GM23338 (cell line): ENCODE measurements at regions not wholly inside any gene's neighbourhood (a gene's known extent, or its start where the extent isn't known, plus 50 kb on each side); places are given as distances from the start of the nearest gene placed in this dataset.

ENCODE experiments used
- ATAC-seq: fragments of 200-7000 bp; cut with Tn5 transposase; 3 replicates; pipeline ENCODE4 v1.9.1; 2020
- DNase-seq: peaks from one replicate; pipeline ENCODE4 v3.0.0-alpha.2; 2015; ENCODE audit warnings: low spot score
- H2AFZ ChIP-seq: fragments of 200-600 bp; sonication (generic); 2 replicates; pipeline ENCODE4 v1.8.0; 2016; ENCODE audit warnings: antibody characterized with exemption, mild to moderate bottlenecking, moderate library complexity
- H3F3A ChIP-seq: fragments of 200-600 bp; sonication (generic); replicated peaks from 2 replicates; pipeline ENCODE4 v1.8.0; 2017; ENCODE audit warnings: antibody characterized with exemption, mixed run types, low read depth
- H3K27ac ChIP-seq: fragments of 200-600 bp; sonication (generic); 2 replicates; pipeline ENCODE4 v1.6.1; 2016; ENCODE audit warnings: low read depth
- H3K27me3 ChIP-seq: fragments of 200-600 bp; sonication (generic); 2 replicates; pipeline ENCODE4 v1.8.0; 2016; ENCODE audit warnings: mild to moderate bottlenecking, mixed run types, moderate library complexity; ENCODE audit not compliant: insufficient read depth
- H3K36me3 ChIP-seq: fragments of 200-600 bp; sonication (generic); 2 replicates; pipeline ENCODE4 v1.8.0; 2016; ENCODE audit warnings: mild to moderate bottlenecking; ENCODE audit not compliant: insufficient read depth
- H3K4me1 ChIP-seq: fragments of 200-600 bp; sonication (generic); 2 replicates; pipeline ENCODE4 v1.8.0; 2016; ENCODE audit warnings: mild to moderate bottlenecking, moderate library complexity; ENCODE audit not compliant: insufficient read depth
- H3K4me2 ChIP-seq: fragments of 200-600 bp; sonication (generic); 2 replicates; pipeline ENCODE4 v1.7.1; 2017; ENCODE audit warnings: mixed run types
- H3K4me3 ChIP-seq: fragments of 200-600 bp; sonication (generic); 2 replicates; pipeline ENCODE4 v1.6.1; 2016; ENCODE audit warnings: mixed run types
- H3K79me2 ChIP-seq: fragments of 200-600 bp; sonication (generic); replicated peaks from 2 replicates; pipeline ENCODE4 v1.8.0; 2017; ENCODE audit warnings: mild to moderate bottlenecking; ENCODE audit not compliant: insufficient read depth
- H3K9me2 ChIP-seq: fragments of 200-600 bp; sonication (generic); 2 replicates; pipeline ENCODE4 v1.8.0; 2017; ENCODE audit not compliant: insufficient read depth
- H4K20me1 ChIP-seq: fragments of 200-600 bp; sonication (generic); replicated peaks from 2 replicates; pipeline ENCODE4 v1.8.0; 2017; ENCODE audit warnings: mild to moderate bottlenecking; ENCODE audit not compliant: insufficient read depth
- H3K27ac Mint-ChIP-seq: 2 replicates; pipeline ENCODE4 v1.8.0; 2020; ENCODE audit warnings: inconsistent platforms, mild to moderate bottlenecking, moderate library complexity, mixed read lengths
- H3K27me3 Mint-ChIP-seq: 3 replicates; pipeline ENCODE4 v1.8.0; 2022; ENCODE audit warnings: low read depth, mild to moderate bottlenecking, moderate library complexity, mixed read lengths, inconsistent platforms; ENCODE audit not compliant: insufficient read depth, poor library complexity
- H3K36me3 Mint-ChIP-seq: 3 replicates; pipeline ENCODE4 v1.8.0; 2021; ENCODE audit warnings: low read depth, mild to moderate bottlenecking, inconsistent platforms, moderate library complexity, mixed read lengths
- H3K4me1 Mint-ChIP-seq: 3 replicates; pipeline ENCODE4 v1.8.0; 2020; ENCODE audit warnings: mild to moderate bottlenecking, inconsistent platforms, mixed read lengths
- H3K4me3 Mint-ChIP-seq: 3 replicates; pipeline ENCODE4 v1.8.0; 2021; ENCODE audit warnings: moderate library complexity, mild to moderate bottlenecking, inconsistent platforms, mixed read lengths
- H3K9me3 Mint-ChIP-seq: 3 replicates; pipeline ENCODE4 v1.8.0; 2020; ENCODE audit warnings: moderate library complexity, mild to moderate bottlenecking, inconsistent platforms, mixed read lengths
- CREB1 ChIP-seq: fragments of 250-450 bp; sonication (Bioruptor Pico); IDR thresholded peaks from 2 replicates; pipeline ENCODE4 v1.5.0; 2020; ENCODE audit warnings: low read depth, mild to moderate bottlenecking, moderate library complexity
- EZH2phosphoT487 ChIP-seq: fragments of 200-600 bp; sonication (generic); IDR thresholded peaks from one replicate; pipeline ENCODE4 v1.8.1; 2018; ENCODE audit warnings: antibody characterized with exemption; ENCODE audit not compliant: unreplicated experiment
- JUNB ChIP-seq: IDR thresholded peaks from one replicate; pipeline ENCODE4 v1.6.1; 2016; ENCODE audit warnings: antibody characterized with exemption; ENCODE audit not compliant: unreplicated experiment
- STAT1 ChIP-seq: IDR thresholded peaks from one replicate; pipeline ENCODE4 v1.6.1; 2016; ENCODE audit warnings: antibody characterized with exemption; ENCODE audit not compliant: unreplicated experiment
- ZNF331 ChIP-seq: fragments of 250-450 bp; sonication (Bioruptor Pico); IDR thresholded peaks from 2 replicates; pipeline ENCODE4 v1.5.0; 2020; ENCODE audit warnings: low read depth, mild to moderate bottlenecking, moderate library complexity
- TF ChIP-seq, protein P1 (sequence below): IDR thresholded peaks from one replicate; pipeline ENCODE4 v1.6.1; 2018; ENCODE audit warnings: antibody characterized with exemption; ENCODE audit not compliant: unreplicated experiment
- TF ChIP-seq, protein P2 (sequence below): fragments of 250-450 bp; sonication (Bioruptor Pico); IDR thresholded peaks from 2 replicates; pipeline ENCODE4 v1.5.0; 2020; ENCODE audit warnings: mild to moderate bottlenecking, moderate library complexity

DNA sequence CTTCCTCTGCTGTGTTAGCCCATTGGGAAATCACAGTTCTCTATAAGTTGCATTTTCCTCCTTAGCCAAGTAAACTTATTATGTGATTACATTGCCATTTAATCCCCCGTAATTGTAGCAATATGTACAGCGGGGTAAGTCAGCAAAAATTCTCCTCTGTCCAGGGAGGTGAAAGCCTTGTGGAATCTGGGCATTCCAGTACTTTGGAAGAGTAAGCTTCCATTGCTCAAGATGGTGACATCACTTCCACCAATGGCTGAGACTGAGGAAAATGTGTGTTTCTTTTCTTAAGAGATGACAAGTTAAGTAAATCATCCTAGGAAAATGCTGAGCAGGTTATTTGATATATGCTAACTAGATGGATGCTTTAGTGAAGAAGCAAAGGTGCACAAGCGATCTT, 436.7 kb downstream of the CETN3 start:
- H3K36me3 ChIP-seq: no peaks in the 10 kb centered on the region
- no peaks in the 10 kb centered on the region for H3K9me3 Mint-ChIP-seq
- no peaks in the 10 kb centered on the region for H3K4me1 ChIP-seq
- H3F3A ChIP-seq: no peaks in the 10 kb centered on the region
- no peaks in the 10 kb centered on the region for H3K27me3 ChIP-seq
- no peaks in the 10 kb centered on the region for H3K36me3 Mint-ChIP-seq
- DNase-seq (no peak), ATAC-seq (no peak)
- no peaks in the 10 kb centered on the region for H3K9me2 ChIP-seq
- no peaks in the 10 kb centered on the region for H3K4me1 Mint-ChIP-seq
- peaks cover 2% of the 10 kb centered on the region for H3K27me3 Mint-ChIP-seq
- no peaks in the 10 kb centered on the region for H4K20me1 ChIP-seq
- H3K4me3 Mint-ChIP-seq: no peak overlapping the region
- H3K4me3 ChIP-seq: no peak overlapping the region
- TF ChIP-seq EZH2phosphoT487 (no peak), CREB1 (no peak), ZNF331 (CRISPR knock-in tag) (no peak), STAT1 (no peak), JUNB (no peak)
- TF ChIP-seq, protein P1, sequence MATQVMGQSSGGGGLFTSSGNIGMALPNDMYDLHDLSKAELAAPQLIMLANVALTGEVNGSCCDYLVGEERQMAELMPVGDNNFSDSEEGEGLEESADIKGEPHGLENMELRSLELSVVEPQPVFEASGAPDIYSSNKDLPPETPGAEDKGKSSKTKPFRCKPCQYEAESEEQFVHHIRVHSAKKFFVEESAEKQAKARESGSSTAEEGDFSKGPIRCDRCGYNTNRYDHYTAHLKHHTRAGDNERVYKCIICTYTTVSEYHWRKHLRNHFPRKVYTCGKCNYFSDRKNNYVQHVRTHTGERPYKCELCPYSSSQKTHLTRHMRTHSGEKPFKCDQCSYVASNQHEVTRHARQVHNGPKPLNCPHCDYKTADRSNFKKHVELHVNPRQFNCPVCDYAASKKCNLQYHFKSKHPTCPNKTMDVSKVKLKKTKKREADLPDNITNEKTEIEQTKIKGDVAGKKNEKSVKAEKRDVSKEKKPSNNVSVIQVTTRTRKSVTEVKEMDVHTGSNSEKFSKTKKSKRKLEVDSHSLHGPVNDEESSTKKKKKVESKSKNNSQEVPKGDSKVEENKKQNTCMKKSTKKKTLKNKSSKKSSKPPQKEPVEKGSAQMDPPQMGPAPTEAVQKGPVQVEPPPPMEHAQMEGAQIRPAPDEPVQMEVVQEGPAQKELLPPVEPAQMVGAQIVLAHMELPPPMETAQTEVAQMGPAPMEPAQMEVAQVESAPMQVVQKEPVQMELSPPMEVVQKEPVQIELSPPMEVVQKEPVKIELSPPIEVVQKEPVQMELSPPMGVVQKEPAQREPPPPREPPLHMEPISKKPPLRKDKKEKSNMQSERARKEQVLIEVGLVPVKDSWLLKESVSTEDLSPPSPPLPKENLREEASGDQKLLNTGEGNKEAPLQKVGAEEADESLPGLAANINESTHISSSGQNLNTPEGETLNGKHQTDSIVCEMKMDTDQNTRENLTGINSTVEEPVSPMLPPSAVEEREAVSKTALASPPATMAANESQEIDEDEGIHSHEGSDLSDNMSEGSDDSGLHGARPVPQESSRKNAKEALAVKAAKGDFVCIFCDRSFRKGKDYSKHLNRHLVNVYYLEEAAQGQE: no peak
- TF ChIP-seq, protein P2, sequence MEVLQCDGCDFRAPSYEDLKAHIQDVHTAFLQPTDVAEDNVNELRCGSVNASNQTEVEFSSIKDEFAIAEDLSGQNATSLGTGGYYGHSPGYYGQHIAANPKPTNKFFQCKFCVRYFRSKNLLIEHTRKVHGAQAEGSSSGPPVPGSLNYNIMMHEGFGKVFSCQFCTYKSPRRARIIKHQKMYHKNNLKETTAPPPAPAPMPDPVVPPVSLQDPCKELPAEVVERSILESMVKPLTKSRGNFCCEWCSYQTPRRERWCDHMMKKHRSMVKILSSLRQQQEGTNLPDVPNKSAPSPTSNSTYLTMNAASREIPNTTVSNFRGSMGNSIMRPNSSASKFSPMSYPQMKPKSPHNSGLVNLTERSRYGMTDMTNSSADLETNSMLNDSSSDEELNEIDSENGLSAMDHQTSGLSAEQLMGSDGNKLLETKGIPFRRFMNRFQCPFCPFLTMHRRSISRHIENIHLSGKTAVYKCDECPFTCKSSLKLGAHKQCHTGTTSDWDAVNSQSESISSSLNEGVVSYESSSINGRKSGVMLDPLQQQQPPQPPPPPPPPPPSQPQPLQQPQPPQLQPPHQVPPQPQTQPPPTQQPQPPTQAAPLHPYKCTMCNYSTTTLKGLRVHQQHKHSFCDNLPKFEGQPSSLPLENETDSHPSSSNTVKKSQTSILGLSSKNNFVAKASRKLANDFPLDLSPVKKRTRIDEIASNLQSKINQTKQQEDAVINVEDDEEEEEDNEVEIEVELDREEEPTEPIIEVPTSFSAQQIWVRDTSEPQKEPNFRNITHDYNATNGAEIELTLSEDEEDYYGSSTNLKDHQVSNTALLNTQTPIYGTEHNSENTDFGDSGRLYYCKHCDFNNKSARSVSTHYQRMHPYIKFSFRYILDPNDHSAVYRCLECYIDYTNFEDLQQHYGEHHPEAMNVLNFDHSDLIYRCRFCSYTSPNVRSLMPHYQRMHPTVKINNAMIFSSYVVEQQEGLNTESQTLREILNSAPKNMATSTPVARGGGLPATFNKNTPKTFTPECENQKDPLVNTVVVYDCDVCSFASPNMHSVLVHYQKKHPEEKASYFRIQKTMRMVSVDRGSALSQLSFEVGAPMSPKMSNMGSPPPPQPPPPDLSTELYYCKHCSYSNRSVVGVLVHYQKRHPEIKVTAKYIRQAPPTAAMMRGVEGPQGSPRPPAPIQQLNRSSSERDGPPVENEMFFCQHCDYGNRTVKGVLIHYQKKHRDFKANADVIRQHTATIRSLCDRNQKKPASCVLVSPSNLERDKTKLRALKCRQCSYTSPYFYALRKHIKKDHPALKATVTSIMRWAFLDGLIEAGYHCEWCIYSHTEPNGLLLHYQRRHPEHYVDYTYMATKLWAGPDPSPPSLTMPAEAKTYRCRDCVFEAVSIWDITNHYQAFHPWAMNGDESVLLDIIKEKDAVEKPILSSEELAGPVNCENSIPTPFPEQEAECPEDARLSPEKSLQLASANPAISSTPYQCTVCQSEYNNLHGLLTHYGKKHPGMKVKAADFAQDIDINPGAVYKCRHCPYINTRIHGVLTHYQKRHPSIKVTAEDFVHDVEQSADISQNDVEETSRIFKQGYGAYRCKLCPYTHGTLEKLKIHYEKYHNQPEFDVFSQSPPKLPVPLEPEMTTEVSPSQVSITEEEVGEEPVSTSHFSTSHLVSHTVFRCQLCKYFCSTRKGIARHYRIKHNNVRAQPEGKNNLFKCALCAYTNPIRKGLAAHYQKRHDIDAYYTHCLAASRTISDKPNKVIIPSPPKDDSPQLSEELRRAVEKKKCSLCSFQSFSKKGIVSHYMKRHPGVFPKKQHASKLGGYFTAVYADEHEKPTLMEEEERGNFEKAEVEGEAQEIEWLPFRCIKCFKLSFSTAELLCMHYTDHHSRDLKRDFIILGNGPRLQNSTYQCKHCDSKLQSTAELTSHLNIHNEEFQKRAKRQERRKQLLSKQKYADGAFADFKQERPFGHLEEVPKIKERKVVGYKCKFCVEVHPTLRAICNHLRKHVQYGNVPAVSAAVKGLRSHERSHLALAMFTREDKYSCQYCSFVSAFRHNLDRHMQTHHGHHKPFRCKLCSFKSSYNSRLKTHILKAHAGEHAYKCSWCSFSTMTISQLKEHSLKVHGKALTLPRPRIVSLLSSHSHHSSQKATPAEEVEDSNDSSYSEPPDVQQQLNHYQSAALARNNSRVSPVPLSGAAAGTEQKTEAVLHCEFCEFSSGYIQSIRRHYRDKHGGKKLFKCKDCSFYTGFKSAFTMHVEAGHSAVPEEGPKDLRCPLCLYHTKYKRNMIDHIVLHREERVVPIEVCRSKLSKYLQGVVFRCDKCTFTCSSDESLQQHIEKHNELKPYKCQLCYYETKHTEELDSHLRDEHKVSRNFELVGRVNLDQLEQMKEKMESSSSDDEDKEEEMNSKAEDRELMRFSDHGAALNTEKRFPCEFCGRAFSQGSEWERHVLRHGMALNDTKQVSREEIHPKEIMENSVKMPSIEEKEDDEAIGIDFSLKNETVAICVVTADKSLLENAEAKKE: no peak
- H3K4me2 ChIP-seq: no peak overlapping the region
- no peak overlapping the region for H3K27ac Mint-ChIP-seq
- H3K79me2 ChIP-seq: no peaks in the 10 kb centered on the region
- no peak overlapping the region for H3K27ac ChIP-seq
- no peak overlapping the region for H2AFZ ChIP-seq
